Muscle of leg (tissue), 3 donors: ENCODE measurements at regions not wholly inside any gene's neighbourhood (a gene's known extent, or its start where the extent isn't known, plus 50 kb on each side); places are given as distances from the start of the nearest gene placed in this dataset.

Experiments
- DNase-seq: peaks from one replicate; pipeline ENCODE4 v3.0.0; 2013
- H3K27ac ChIP-seq: one replicate; pipeline ENCODE4 v1.5.1; 2013; ENCODE audit warnings: mild to moderate bottlenecking, low read length, control low read depth
- H3K27me3 ChIP-seq: one replicate; pipeline ENCODE4 v1.6.1; 2013; ENCODE audit warnings: low read length; ENCODE audit not compliant: control insufficient read depth, insufficient read depth
- H3K36me3 ChIP-seq: one replicate; pipeline ENCODE4 v1.6.1; 2013; ENCODE audit warnings: low read length; ENCODE audit not compliant: control insufficient read depth, insufficient read depth
- H3K4me1 ChIP-seq: one replicate; pipeline ENCODE4 v1.6.1; 2013; ENCODE audit warnings: low read length; ENCODE audit not compliant: control insufficient read depth, insufficient read depth
- H3K4me3 ChIP-seq: one replicate; pipeline ENCODE4 v1.5.1; 2013; ENCODE audit warnings: low read length, control low read depth
- H3K9me3 ChIP-seq: replicated peaks from 2 replicates; pipeline ENCODE4 v1.6.1; 2013; ENCODE audit warnings: low read depth, low read length; ENCODE audit not compliant: control insufficient read depth
- whole genome bisulfite sequencing: methylation state at CpG from one replicate; pipeline ENCODE4 v1.1.5; 2013; ENCODE audit warnings: missing lambda C conversion rate; ENCODE audit not compliant: insufficient coverage; 5-methylcytosine and 5-hydroxymethylcytosine counted together

- 60% methylated on average over 1 of the region's 2 CpGs for WGBS
- DNase-seq = no peak
- H3K9me3 ChIP-seq = no peaks in the 10 kb centered on the region
- no peaks in the 10 kb centered on the region for H3K27me3 ChIP-seq
- H3K4me1 ChIP-seq = no peaks in the 10 kb centered on the region
- H3K4me3 ChIP-seq = no peak overlapping the region
- no peaks in the 10 kb centered on the region for H3K36me3 ChIP-seq
- no peak overlapping the region for H3K27ac ChIP-seq
These were observed 176.4 kb upstream of the TMTC1 start for GRCh38 chr12:29960122-29960521.

GRCh38 chr12:29957835-29958234, 174.1 kb upstream of the TMTC1 start:
- peak; percentile 27 for DNase-seq
- Histone ChIP-seq H3K4me1 (no peaks in the 10 kb centered on the region), H3K27ac (no peak overlapping the region), H3K36me3 (no peaks in the 10 kb centered on the region), H3K9me3 (no peaks in the 10 kb centered on the region), H3K4me3 (no peak overlapping the region), H3K27me3 (no peaks in the 10 kb centered on the region)
- no CpG with 5 or more reads among the region's 2 CpGs for WGBS

GRCh38 chr12:29945904-29946303, 162.2 kb upstream of the TMTC1 start:
- Histone ChIP-seq H3K36me3 (no peaks in the 10 kb centered on the region), H3K27me3 (no peaks in the 10 kb centered on the region), H3K27ac (no peak overlapping the region), H3K4me1 (no peaks in the 10 kb centered on the region), H3K4me3 (no peak overlapping the region), H3K9me3 (no peaks in the 10 kb centered on the region)
- DNase-seq = peak; percentile 39
- WGBS = no CpG with 5 or more reads among the region's 5 CpGs

GRCh38 chr12:29944269-29945000, 160.7 kb upstream of the TMTC1 start:
- H3K4me3 ChIP-seq = no peak overlapping the region
- no peaks in the 10 kb centered on the region for H3K36me3 ChIP-seq
- no peak for DNase-seq
- H3K9me3 ChIP-seq = peaks cover 3% of the 10 kb centered on the region
- H3K27me3 ChIP-seq = no peaks in the 10 kb centered on the region
- 100% methylated on average over 1 of the region's 2 CpGs for WGBS
- no peak overlapping the region for H3K27ac ChIP-seq
- no peaks in the 10 kb centered on the region for H3K4me1 ChIP-seq

- no peaks in the 10 kb centered on the region for H3K4me1 ChIP-seq
- H3K27ac ChIP-seq = no peak overlapping the region
- WGBS = no CpG with 5 or more reads among the region's 2 CpGs
- H3K9me3 ChIP-seq = peaks cover 3% of the 10 kb centered on the region
- no peaks in the 10 kb centered on the region for H3K27me3 ChIP-seq
- DNase-seq = no peak
- H3K4me3 ChIP-seq = no peak overlapping the region
- H3K36me3 ChIP-seq = no peaks in the 10 kb centered on the region
These were observed 159.9 kb upstream of the TMTC1 start for GRCh38 chr12:29943683-29944082.

- Histone ChIP-seq H3K36me3 (no peaks in the 10 kb centered on the region), H3K4me3 (no peak overlapping the region), H3K4me1 (no peaks in the 10 kb centered on the region), H3K9me3 (peaks cover 3% of the 10 kb centered on the region), H3K27ac (no peak overlapping the region), H3K27me3 (no peaks in the 10 kb centered on the region)
- no peak for DNase-seq
These were observed 157.1 kb upstream of the TMTC1 start for GRCh38 chr12:29940811-29941210.

GRCh38 chr12:29930503-29930902, 146.8 kb upstream of the TMTC1 start:
- no peaks in the 10 kb centered on the region for H3K27me3 ChIP-seq
- no peaks in the 10 kb centered on the region for H3K36me3 ChIP-seq
- no peaks in the 10 kb centered on the region for H3K4me1 ChIP-seq
- H3K9me3 ChIP-seq = no peaks in the 10 kb centered on the region
- no peak overlapping the region for H3K4me3 ChIP-seq
- no peak overlapping the region for H3K27ac ChIP-seq
- no peak for DNase-seq

- no peak for DNase-seq
- Histone ChIP-seq H3K36me3 (no peaks in the 10 kb centered on the region), H3K4me1 (no peaks in the 10 kb centered on the region), H3K27me3 (no peaks in the 10 kb centered on the region), H3K27ac (no peak overlapping the region), H3K9me3 (no peaks in the 10 kb centered on the region), H3K4me3 (no peak overlapping the region)
- no CpG with 5 or more reads among the region's 2 CpGs for WGBS
These were observed 145.6 kb upstream of the TMTC1 start for GRCh38 chr12:29929295-29929694.

- no peak overlapping the region for H3K4me3 ChIP-seq
- no peaks in the 10 kb centered on the region for H3K4me1 ChIP-seq
- no CpG with 5 or more reads among the region's 1 CpG for WGBS
These were observed 137.6 kb upstream of the TMTC1 start for GRCh38 chr12:29921307-29921706.

GRCh38 chr12:29908157-29908556, 124.4 kb upstream of the TMTC1 start:
- no peaks in the 10 kb centered on the region for H3K4me1 ChIP-seq
- H3K36me3 ChIP-seq = no peaks in the 10 kb centered on the region
- no peaks in the 10 kb centered on the region for H3K9me3 ChIP-seq
- H3K4me3 ChIP-seq = no peak overlapping the region
- no peak overlapping the region for H3K27ac ChIP-seq
- no CpG with 5 or more reads among the region's 1 CpG for WGBS
- no peak for DNase-seq
- H3K27me3 ChIP-seq = no peaks in the 10 kb centered on the region

More at GRCh38 chr12:29921307-29921706, 137.6 kb upstream of the TMTC1 start:
- no peak overlapping the region for H3K27ac ChIP-seq
- DNase-seq = no peak
- H3K27me3 ChIP-seq = no peaks in the 10 kb centered on the region
- peaks cover 2% of the 10 kb centered on the region for H3K9me3 ChIP-seq
- H3K36me3 ChIP-seq = no peaks in the 10 kb centered on the region

GRCh38 chr12:29907461-29907860, 123.7 kb upstream of the TMTC1 start:
- Histone ChIP-seq H3K9me3 (no peaks in the 10 kb centered on the region), H3K4me1 (no peaks in the 10 kb centered on the region), H3K4me3 (no peak overlapping the region), H3K27me3 (no peaks in the 10 kb centered on the region), H3K27ac (no peak overlapping the region), H3K36me3 (no peaks in the 10 kb centered on the region)
- DNase-seq = no peak
- no CpG with 5 or more reads among the region's 4 CpGs for WGBS
